Testis (tissue), 2 donors: ENCODE measurements at regions not wholly inside any gene's neighbourhood (a gene's known extent, or its start where the extent isn't known, plus 50 kb on each side); places are given as distances from the start of the nearest gene placed in this dataset.

Experiments used
- POLR2A ChIP-seq: fragments of 450-650 bp; IDR thresholded peaks from one replicate; pipeline ENCODE4 v1.6.1; 2017; ENCODE audit warnings: antibody characterized with exemption, mild to moderate bottlenecking, moderate library complexity
- TF ChIP-seq, protein P1 (sequence below), 3 experiments: fragments of 450-650 bp in 2 of 3; fragments of 200-600 bp in 1 of 3; sonication (generic) in 1 of 3; IDR thresholded peaks; one replicate each; pipeline ENCODE4 v1.5.1; 2016 to 2019; ENCODE audit warnings: antibody characterized with exemption in 3 of 3, mild to moderate bottlenecking in 2 of 3, moderate library complexity in 1 of 3

DNA sequence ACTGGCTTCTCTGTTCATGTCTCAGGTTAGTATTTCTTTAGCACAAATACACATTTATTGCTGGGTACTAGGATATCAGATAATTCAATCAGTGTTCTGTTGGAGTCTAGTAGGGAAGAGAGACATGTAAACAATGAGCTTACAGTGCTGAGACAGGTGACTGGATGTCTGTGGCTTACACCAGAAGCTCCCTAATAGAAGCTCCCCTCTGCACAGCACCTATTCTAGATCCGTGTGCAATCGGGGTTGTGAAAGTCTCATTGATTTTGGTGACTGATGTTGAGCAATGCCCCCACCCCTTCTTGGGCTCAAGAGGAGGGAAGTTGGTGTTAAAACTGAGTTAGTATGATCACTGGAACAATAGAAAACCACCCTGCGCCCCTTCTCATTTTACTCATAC, 279.2 kb downstream of the RPS6KC1 start:
- TF ChIP-seq, protein P1, sequence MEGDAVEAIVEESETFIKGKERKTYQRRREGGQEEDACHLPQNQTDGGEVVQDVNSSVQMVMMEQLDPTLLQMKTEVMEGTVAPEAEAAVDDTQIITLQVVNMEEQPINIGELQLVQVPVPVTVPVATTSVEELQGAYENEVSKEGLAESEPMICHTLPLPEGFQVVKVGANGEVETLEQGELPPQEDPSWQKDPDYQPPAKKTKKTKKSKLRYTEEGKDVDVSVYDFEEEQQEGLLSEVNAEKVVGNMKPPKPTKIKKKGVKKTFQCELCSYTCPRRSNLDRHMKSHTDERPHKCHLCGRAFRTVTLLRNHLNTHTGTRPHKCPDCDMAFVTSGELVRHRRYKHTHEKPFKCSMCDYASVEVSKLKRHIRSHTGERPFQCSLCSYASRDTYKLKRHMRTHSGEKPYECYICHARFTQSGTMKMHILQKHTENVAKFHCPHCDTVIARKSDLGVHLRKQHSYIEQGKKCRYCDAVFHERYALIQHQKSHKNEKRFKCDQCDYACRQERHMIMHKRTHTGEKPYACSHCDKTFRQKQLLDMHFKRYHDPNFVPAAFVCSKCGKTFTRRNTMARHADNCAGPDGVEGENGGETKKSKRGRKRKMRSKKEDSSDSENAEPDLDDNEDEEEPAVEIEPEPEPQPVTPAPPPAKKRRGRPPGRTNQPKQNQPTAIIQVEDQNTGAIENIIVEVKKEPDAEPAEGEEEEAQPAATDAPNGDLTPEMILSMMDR (IDR thresholded peaks at IDR 0.05): no peak
- TF ChIP-seq POLR2A: no peak
